ENCODE measurements at regions not wholly inside any gene's neighbourhood (a gene's known extent, or its start where the extent isn't known, plus 50 kb on each side); places are given as distances from the start of the nearest gene placed in this dataset.

DNA sequence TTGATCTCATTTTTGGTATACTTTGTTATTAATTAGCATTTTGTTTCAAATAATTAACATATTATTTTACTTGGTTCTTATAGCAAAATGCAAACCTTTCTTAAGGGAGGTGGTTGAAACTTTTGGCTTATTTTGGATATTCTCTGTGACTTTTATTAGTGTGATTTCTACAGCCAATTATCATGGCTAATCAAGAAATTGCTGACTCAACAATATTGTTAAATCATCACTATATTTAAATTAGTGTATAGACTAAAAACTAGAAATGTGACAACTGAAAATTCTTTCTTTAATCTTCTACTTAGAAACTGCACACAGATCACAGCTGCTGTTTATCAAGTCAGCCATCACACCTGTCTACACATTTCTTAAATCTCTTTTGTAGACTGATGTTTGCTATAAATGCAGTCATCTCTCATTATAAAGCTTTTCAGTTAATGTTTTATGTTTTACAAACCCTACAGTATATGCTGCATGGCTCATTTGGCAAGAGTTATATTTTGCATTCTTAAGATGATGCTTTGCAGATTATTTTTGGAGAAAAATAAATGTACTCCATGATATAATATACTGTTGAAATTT lies 389.8 kb upstream of the PCDH10 start:
- TF ChIP-seq, protein P1, sequence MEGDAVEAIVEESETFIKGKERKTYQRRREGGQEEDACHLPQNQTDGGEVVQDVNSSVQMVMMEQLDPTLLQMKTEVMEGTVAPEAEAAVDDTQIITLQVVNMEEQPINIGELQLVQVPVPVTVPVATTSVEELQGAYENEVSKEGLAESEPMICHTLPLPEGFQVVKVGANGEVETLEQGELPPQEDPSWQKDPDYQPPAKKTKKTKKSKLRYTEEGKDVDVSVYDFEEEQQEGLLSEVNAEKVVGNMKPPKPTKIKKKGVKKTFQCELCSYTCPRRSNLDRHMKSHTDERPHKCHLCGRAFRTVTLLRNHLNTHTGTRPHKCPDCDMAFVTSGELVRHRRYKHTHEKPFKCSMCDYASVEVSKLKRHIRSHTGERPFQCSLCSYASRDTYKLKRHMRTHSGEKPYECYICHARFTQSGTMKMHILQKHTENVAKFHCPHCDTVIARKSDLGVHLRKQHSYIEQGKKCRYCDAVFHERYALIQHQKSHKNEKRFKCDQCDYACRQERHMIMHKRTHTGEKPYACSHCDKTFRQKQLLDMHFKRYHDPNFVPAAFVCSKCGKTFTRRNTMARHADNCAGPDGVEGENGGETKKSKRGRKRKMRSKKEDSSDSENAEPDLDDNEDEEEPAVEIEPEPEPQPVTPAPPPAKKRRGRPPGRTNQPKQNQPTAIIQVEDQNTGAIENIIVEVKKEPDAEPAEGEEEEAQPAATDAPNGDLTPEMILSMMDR (IDR thresholded peaks at IDR 0.05 in 8 of 11, conservative IDR thresholded peaks at IDR 0.05 in 3 of 11), result no peak
- no peak for TF ChIP-seq POLR2A (IDR thresholded peaks at IDR 0.05)
- no peak for TF ChIP-seq POLR2AphosphoS5 (IDR thresholded peaks at IDR 0.05)

Data from spleen (tissue), 7 donors.